Cerebellar cortex (tissue), 1 donor: ENCODE measurements at regions not wholly inside any gene's neighbourhood (a gene's known extent, or its start where the extent isn't known, plus 50 kb on each side); places are given as distances from the start of the nearest gene placed in this dataset.

Experiments
- DNase-seq: peaks from one replicate; pipeline ENCODE4 v3.0.0-alpha.2; 2015; ENCODE audit warnings: low spot score

GRCh38 chrX:39739585-39739984 is 358.2 kb downstream of the BCOR start:
- DNase-seq: no peak

GRCh38 chrX:39740078-39740477 is 357.7 kb downstream of the BCOR start:
- DNase-seq: no peak

GRCh38 chrX:39741904-39742303 is 355.9 kb downstream of the BCOR start:
- DNase-seq: no peak

- no peak for DNase-seq
Observed at GRCh38 chrX:39745818-39746217, 351.9 kb downstream of the BCOR start.

DNA sequence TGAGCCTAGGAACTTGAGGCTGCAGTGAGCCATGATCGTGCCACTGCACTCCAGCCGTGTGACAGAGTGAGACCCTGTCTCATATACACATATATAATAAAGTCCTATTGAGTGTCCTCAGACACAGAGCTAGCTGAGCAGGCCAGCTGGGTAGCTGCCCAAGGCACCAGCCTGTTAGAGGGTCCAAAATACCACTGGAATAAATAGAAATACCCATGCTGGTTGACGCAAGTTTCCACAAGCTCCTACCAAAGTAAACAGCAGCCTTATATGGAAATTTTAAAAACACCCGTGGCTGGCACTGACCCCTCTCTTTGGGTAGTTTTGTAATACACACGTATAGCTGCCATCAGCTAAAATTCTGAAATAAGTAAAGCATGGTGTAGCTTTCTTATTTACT is 348.6 kb downstream of the BCOR start:
- DNase-seq: no peak

DNA sequence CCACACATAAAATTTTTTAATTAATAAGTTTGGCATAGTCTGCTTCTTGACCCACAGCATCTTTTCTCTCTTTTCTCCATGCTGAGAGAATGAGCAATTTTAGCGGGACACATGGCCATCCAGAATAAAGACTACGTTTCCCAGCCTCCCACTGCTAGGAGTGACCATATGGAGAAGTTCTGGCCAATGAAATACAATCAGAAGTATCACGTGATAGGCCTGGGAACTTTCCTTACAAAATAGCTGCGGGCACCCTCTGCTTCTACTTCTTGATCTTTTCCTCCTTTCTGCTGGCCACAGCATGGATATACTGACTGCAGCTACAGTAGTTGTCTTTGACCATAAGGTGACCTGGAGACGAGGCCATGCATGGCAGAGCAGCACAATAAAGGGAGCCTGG is 348.0 kb downstream of the BCOR start:
- no peak for DNase-seq

DNA sequence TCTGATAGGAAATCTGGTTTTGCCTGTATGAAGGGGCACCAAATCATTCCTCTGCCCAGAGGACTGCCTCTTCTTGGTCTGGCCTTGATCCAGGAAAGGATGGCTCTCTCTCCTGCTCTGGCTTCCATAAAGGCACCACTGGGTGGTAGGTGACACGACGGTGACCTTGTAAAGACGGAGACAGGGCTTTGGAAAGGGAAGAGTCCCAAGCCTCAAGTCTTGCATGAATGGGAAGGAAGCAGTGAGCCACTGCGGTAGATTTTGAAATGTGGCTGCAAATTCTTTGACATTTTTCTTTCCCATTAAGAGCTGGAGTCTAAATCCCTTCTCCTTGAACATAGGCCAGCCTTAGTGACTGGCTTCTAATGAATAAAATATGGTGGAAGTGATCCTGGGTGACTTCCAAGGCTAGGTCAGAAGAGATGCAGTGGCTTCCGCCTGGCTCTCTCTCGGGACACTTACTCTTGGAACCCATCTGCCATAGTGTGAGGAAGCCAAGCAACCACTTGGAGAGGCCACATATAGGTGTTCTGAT is 347.4 kb downstream of the BCOR start:
- DNase-seq: no peak

DNA sequence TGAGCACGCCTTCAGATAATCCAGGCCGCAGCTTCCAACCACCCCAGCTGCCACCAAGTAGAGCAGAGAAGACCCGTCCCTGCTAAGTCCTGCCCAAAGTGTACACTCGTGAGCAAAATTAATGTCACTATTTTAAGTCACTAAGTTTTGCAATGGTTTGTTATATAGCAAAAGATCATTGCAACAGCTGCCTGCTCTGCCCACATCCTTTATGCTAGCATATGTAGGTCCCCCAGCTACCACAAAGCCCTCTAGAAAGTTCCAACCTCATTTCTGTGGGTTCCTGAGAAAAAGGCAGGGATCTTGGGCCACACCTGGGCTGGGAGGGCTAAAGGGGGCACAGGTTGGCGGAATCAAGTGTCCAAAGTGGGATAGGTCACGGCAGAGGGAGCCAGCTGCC is 346.9 kb downstream of the BCOR start:
- DNase-seq: no peak

GRCh38 chrX:39752815-39753214 is 344.9 kb downstream of the BCOR start:
- DNase-seq: peak; percentile 61

DNA sequence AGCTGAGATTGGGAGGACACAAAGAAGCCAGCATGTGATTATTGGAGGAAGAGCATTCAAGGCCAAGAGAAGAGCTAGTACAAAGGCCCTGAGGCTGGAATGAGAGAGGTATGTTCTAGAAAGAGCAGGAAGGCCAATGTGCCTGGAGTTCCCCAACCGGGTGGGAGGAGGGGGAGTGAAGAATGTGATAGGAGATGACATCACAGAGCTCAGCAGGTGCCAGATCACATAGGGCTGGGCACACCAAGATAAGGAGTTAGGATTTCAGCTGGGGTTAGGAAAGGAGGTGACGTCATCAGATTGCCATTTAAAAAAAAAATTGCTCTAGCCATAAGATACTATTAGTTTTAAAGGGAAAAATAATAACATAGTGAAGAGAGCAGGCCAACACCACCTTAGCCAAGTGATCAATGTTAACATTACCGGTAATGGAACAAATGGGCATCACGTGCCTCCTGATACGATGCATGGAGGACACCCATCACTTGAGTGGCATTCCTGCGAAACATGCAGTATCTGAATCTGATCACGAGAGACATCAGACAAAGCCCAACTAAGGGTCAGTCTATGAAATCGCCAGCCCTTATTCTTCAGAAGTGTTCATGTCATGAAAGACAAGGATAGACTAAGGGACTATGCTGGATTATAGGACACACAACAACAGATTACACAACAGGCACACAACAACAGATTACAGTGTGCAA is 344.3 kb downstream of the BCOR start:
- no peak for DNase-seq

- DNase-seq: no peak
Observed at GRCh38 chrX:39755143-39756032, 342.4 kb downstream of the BCOR start.

DNA sequence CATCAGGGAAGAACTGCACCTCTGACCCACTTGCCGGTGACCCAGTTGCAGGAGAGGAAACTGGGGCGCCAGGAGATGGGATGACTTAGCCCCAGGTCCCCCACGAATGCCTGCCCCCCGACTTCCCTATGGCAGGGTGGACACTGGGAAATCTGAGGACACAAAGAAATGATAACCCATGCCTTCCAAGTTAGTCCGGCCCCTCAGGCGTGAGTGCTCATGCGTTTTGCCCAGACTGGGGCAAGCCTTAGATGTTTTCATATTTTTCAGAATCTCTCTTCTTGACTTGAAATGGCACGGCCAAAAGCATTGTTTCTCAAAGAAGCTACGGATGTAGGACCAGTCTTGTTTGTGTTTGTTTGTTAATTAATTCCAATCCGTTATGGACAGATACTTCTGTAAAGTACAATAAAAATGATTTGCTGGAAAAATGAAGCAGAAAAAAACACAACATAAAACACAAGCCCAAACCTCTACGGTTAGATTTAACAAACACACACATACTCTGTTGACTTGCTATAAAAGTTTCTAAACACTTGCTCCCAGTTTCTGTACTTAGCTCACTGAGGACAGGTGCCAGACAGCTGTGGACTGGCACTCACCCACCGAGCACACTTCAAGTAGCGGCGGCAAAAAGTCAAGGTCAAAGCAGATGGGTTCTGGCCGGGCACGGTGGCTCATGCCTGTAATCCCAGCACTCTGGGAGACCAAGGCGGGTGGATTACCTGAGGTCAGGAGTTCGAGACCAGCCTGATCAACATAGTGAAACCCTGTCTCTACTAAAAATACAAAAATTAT is 341.5 kb downstream of the BCOR start:
- no peak for DNase-seq

DNA sequence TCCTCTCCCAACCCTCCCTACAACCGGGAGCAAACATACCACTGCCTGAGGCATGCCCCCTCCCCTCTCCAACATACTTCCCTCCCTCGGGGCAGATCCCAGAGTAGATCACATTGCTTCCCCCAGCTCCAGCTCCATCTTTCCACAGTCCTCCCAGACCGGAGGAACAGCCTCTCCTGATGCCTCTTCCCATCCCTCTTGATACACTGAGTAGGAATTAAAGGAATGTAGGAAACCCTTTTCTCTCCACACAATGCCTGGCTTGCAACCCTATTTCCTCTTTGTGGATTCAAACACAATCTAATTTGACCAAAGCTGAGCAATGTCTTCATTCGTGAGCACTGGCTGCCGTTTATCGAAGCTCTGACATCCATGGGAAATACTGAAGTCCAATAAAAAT is 339.8 kb downstream of the BCOR start:
- DNase-seq: no peak

- DNase-seq: no peak
Observed at GRCh38 chrX:39758791-39759525, 338.8 kb downstream of the BCOR start.

DNA sequence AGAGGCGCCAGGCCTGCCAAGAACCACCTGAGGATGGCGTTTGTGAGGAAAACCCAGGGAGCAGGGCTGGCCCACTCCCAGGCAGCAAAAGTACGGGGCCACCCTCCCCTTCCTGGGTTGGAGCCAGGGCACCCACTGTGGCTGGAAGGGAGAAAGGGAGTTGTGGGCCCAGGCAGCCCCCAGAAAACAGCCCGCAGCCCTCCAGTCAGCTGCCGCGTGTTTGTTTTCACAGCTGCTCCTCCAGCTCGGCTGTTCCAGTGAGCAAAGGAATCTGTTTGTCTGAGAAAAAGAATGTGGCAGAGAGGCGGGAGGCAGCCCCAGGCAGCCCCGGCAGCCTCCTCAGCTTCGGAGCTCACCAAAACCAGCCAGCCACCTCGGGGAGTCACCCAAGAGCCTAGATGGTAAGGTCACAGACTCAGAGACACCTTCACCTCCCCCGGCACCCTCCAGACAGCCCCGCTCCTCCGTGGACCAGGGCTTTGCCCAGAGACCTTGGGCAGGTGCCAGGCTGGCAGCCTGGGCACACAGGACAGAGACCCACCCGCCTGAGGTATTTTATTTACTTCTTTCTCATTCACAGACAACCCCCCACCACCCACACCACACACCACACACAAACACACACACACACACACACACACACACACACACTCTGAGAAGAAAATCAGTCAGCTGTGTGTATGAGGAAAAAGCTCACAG is 338.1 kb downstream of the BCOR start:
- DNase-seq: no peak

- no peak for DNase-seq
Observed at GRCh38 chrX:39760930-39761329, 336.8 kb downstream of the BCOR start.

GRCh38 chrX:39762266-39762841 is 335.4 kb downstream of the BCOR start:
- no peak for DNase-seq

DNA sequence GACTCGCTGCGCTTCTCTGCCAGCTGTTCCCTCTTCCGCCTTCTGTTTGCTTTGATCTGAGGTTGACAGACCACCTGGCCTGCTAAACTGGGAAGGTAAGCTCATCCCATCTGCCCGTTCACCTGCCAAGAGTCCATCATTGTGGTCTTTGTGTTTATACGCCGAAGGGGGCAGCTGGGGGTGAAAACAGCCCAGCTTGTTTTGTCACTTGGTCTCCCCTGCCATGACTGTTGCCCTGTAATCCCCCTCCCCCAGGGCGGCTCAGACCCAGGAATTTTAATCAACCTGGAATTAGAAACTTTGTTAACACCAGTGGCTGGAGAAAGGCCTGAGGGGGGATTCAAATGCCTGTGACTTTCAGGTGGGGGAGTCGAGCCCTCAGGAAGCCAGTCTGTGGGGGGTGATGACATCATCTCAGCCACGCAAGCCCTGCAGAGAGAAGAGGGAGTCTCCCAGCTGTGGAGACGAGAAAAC is 333.3 kb downstream of the BCOR start:
- DNase-seq: no peak

DNA sequence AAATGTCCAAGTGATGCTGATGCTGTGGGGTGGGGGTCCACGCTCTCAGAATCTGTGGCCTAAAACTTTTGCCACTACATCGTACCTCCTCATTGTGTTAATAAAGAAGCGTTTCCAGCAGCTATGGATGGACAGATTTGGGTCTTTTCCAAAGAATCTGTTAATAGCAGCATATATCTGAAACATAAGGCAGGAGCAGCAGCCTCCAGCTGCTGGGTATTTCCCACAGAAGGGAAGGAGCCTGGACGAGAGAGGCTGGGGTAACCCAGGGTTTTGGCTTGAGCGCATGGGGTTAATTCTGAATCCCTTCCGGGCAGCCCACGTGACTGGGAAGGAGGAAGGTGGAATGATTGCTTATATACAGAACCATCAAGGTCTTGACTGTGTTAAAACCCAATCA is 332.4 kb downstream of the BCOR start:
- DNase-seq: no peak

DNA sequence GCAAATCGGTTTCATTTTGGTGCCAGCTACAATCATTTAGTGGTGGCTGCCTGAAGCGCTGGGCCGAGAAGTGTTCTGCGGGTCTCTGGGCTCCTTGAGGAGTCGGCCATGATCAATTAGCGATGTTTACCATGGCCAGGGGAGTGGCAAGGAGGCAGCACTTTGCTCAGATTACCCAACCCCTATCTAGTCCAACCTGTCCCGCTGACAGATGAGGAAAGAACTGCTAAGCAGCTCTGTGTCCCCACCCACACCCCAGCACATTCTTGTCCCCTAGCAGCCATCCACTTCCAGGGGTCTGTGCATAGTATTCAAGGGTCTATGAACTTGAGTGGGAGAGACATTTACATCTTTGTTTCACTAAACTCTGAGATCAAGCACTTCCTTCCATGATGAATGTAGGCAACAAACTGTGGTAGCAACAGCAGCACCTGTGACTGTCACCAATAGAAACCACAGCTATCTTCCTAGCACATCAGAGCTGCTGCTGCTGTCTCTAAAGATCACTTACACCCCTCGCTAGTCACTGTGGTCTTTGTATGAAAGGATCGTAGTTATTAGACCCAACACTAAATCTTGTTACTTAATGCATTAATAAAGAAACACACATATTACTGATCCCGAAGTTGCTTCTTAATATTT is 331.6 kb downstream of the BCOR start:
- DNase-seq: no peak
